ENCODE measurements at regions not wholly inside any gene's neighbourhood (a gene's known extent, or its start where the extent isn't known, plus 50 kb on each side); places are given as distances from the start of the nearest gene placed in this dataset.

GRCh38 chr5:104965006-104965405 is 1402.4 kb upstream of the NUDT12 start:
- ATAC-seq (ENCODE audit: insufficient read depth, low FRiP score) (no peak), DNase-seq (peak in 1 of 3 donors; percentile 2)
- Histone ChIP-seq H3K4me1 (ENCODE audit: control insufficient read depth in 5 of 5, insufficient read depth in 5 of 5, low read length in 5 of 5) (no peaks in the 10 kb centered on the region), H3K9ac (ENCODE audit: insufficient read depth in 1 of 2, low read length in 2 of 2) (no peak overlapping the region), H3K9me3 (ENCODE audit: control insufficient read depth in 4 of 4, insufficient read depth in 3 of 4, low read length in 3 of 4) (peaks cover 0 to 2% (median 0%) of the 10 kb centered on the region in 4 donors), H3K27ac (ENCODE audit: low read depth in 1 of 2, low read length in 1 of 2) (no peak overlapping the region), H3K4me3 (no peak overlapping the region), H3K27me3 (ENCODE audit: control insufficient read depth in 3 of 3, insufficient read depth in 3 of 3, low read length in 2 of 3) (no peaks in the 10 kb centered on the region), H3K36me3 (ENCODE audit: control insufficient read depth in 4 of 4, insufficient read depth in 4 of 4, low read length in 4 of 4) (no peaks in the 10 kb centered on the region)
- WGBS, 2 donors, result 64 to 66% methylated on average over 1 of the region's 1 CpG
- no peak for TF ChIP-seq CTCF (IDR thresholded peaks at IDR 0.05; ENCODE audit: control extremely low read depth, extremely low read depth)

- no peaks in the 10 kb centered on the region for H3K36me3 ChIP-seq (ENCODE audit: control insufficient read depth in 4 of 4, insufficient read depth in 4 of 4, low read length in 4 of 4)
- no peak overlapping the region for H3K9ac ChIP-seq (ENCODE audit: insufficient read depth in 1 of 2, low read length in 2 of 2)
- no peak for ATAC-seq (ENCODE audit: insufficient read depth, low FRiP score)
- no peak overlapping the region for H3K4me3 ChIP-seq
- H3K4me1 ChIP-seq (ENCODE audit: control insufficient read depth in 5 of 5, insufficient read depth in 5 of 5, low read length in 5 of 5), result no peaks in the 10 kb centered on the region
- no peak for DNase-seq
- 65 to 80% methylated on average over 2 of the region's 2 CpGs for WGBS, 2 donors
- peaks cover 0 to 4% (median 1%) of the 10 kb centered on the region in 4 donors for H3K9me3 ChIP-seq (ENCODE audit: control insufficient read depth in 4 of 4, insufficient read depth in 3 of 4, low read length in 3 of 4)
- H3K27ac ChIP-seq (ENCODE audit: low read depth in 1 of 2, low read length in 1 of 2), result no peak overlapping the region
- TF ChIP-seq CTCF (IDR thresholded peaks at IDR 0.05; ENCODE audit: control extremely low read depth, extremely low read depth), result no peak
- H3K27me3 ChIP-seq (ENCODE audit: control insufficient read depth in 3 of 3, insufficient read depth in 3 of 3, low read length in 2 of 3), result no peaks in the 10 kb centered on the region
Observed at GRCh38 chr5:104955479-104955878, 1392.9 kb upstream of the NUDT12 start.

- Histone ChIP-seq H3K9me3 (ENCODE audit: control insufficient read depth in 4 of 4, insufficient read depth in 3 of 4, low read length in 3 of 4) (peaks cover 0 to 3% (median 0%) of the 10 kb centered on the region in 4 donors), H3K27me3 (ENCODE audit: control insufficient read depth in 3 of 3, insufficient read depth in 3 of 3, low read length in 2 of 3) (no peaks in the 10 kb centered on the region), H3K9ac (ENCODE audit: insufficient read depth in 1 of 2, low read length in 2 of 2) (no peak overlapping the region), H3K27ac (ENCODE audit: low read depth in 1 of 2, low read length in 1 of 2) (no peak overlapping the region), H3K36me3 (ENCODE audit: control insufficient read depth in 4 of 4, insufficient read depth in 4 of 4, low read length in 4 of 4) (no peaks in the 10 kb centered on the region), H3K4me3 (no peak overlapping the region), H3K4me1 (ENCODE audit: control insufficient read depth in 5 of 5, insufficient read depth in 5 of 5, low read length in 5 of 5) (no peaks in the 10 kb centered on the region)
- 95% methylated on average over 1 of the region's 1 CpG for WGBS, 2 donors
- no peak for DNase-seq
- no peak for TF ChIP-seq CTCF (IDR thresholded peaks at IDR 0.05; ENCODE audit: control extremely low read depth, extremely low read depth)
- no peak for ATAC-seq (ENCODE audit: insufficient read depth, low FRiP score)
Observed at GRCh38 chr5:104952876-104953275, 1390.3 kb upstream of the NUDT12 start.

- WGBS, 2 donors, result 85% methylated on average over 3 of the region's 3 CpGs
Observed at GRCh38 chr5:104951829-104952228, 1389.2 kb upstream of the NUDT12 start.

More at GRCh38 chr5:104951829-104952228, 1389.2 kb upstream of the NUDT12 start:
- DNase-seq (no peak), ATAC-seq (ENCODE audit: insufficient read depth, low FRiP score) (no peak)
- H3K9ac ChIP-seq (ENCODE audit: insufficient read depth in 1 of 2, low read length in 2 of 2), result no peak overlapping the region
- no peak overlapping the region for H3K27ac ChIP-seq (ENCODE audit: low read depth in 1 of 2, low read length in 1 of 2)
- H3K36me3 ChIP-seq (ENCODE audit: control insufficient read depth in 4 of 4, insufficient read depth in 4 of 4, low read length in 4 of 4), result no peaks in the 10 kb centered on the region
- no peak overlapping the region for H3K4me3 ChIP-seq
- H3K4me1 ChIP-seq (ENCODE audit: control insufficient read depth in 5 of 5, insufficient read depth in 5 of 5, low read length in 5 of 5), result no peaks in the 10 kb centered on the region
- no peaks in the 10 kb centered on the region for H3K9me3 ChIP-seq (ENCODE audit: control insufficient read depth in 4 of 4, insufficient read depth in 3 of 4, low read length in 3 of 4)
- TF ChIP-seq CTCF (IDR thresholded peaks at IDR 0.05; ENCODE audit: control extremely low read depth, extremely low read depth), result no peak
- H3K27me3 ChIP-seq (ENCODE audit: control insufficient read depth in 3 of 3, insufficient read depth in 3 of 3, low read length in 2 of 3), result no peaks in the 10 kb centered on the region
